ENCODE measurements at regions not wholly inside any gene's neighbourhood (a gene's known extent, or its start where the extent isn't known, plus 50 kb on each side); places are given as distances from the start of the nearest gene placed in this dataset.

DNA sequence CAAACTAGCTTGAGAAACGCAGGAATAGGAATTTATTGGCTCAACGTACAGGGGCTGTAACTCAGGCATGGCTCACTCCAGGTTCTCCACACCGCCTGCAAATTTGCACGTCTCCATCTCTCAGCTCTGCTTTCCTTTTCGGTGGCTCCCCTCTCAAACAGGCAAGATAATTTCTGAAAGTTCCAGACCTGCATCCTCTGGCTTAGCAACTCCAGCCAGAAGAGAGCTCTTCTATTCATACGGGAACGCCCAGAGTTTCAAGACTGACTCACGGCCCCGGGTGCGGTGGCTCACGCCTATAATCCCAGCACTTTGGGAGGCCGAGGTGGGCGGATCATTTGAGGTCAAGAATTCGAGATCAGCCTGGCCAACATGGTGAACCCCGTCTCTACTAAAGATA is 139.7 kb upstream of the BNIP2 start:
- Histone ChIP-seq H2BK15ac (ENCODE audit: low read depth, poor library complexity, severe bottlenecking) (no peak overlapping the region), H4K8ac (ENCODE audit: low read length) (no peak overlapping the region), H4K91ac (ENCODE audit: low read length) (no peak overlapping the region), H2BK12ac (ENCODE audit: low read length in 2 of 2) (no peak overlapping the region), H2BK5ac (ENCODE audit: low read depth, low read length, poor library complexity, severe bottlenecking) (no peak overlapping the region), H3K36me3 (ENCODE audit: control insufficient read depth in 1 of 2, insufficient read depth in 2 of 2, low read depth in 1 of 2, low read length in 2 of 2) (no peaks in the 10 kb centered on the region), H2BK120ac (ENCODE audit: low read depth, low read length) (no peak overlapping the region), H3K23ac (ENCODE audit: low read length in 2 of 2) (no peak overlapping the region), H3K9ac (ENCODE audit: low read length) (no peak overlapping the region), H3K4me2 (ENCODE audit: low read length, poor library complexity, severe bottlenecking) (no peak overlapping the region), H3K27me3 (ENCODE audit: control insufficient read depth in 1 of 2, insufficient read depth in 1 of 2, low read length in 2 of 2) (peaks cover 0 to 13% of the 10 kb centered on the region in 2 experiments), H3K4ac (ENCODE audit: low read depth in 1 of 2, low read length in 2 of 2) (no peak overlapping the region), H3K9me3 (ENCODE audit: control insufficient read depth, low read length) (peaks cover under 1% of the 10 kb centered on the region), H2AK5ac (ENCODE audit: low read length, severe bottlenecking) (no peak overlapping the region), H3K14ac (ENCODE audit: low read length in 2 of 2) (no peak overlapping the region), H3K27ac (ENCODE audit: low read length, poor library complexity, severe bottlenecking) (no peak overlapping the region), H3K79me1 (replicated peaks; ENCODE audit: low read length, poor library complexity, severe bottlenecking) (no peaks in the 10 kb centered on the region), H2AFZ (ENCODE audit: low read depth, low read length) (no peak overlapping the region), H3K18ac (ENCODE audit: low read depth in 1 of 2, low read length in 2 of 2) (no peak overlapping the region), H3K4me3 (ENCODE audit: insufficient read depth in 1 of 2, low read depth in 1 of 2, low read length in 2 of 2) (no peak overlapping the region), H3K4me1 (ENCODE audit: control insufficient read depth, insufficient read depth, low read depth, low read length) (no peaks in the 10 kb centered on the region)
- 84% methylated on average over 14 of the region's 15 CpGs for WGBS
- DNase-seq: no peak

DNA sequence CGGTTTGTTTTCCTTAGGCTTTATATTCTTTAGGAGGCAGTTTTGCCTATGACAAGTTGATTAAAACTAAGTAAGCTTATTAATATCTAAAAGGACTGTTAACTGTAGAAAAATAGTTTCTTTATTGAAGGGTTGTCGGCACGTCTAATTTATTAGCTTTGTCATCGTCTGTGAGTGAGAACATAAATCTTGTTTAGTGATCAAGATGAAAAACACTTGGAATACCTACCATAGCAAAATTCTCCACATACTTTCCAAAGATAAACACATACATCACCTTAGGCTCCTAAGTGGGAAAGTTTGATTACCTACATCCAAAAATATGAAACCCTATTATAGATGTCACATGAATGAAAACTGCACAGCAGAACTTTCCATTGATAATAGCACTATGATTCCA is 139.1 kb upstream of the BNIP2 start:
- no peak overlapping the region for H4K91ac ChIP-seq (ENCODE audit: low read length)
- H3K79me1 ChIP-seq (replicated peaks; ENCODE audit: low read length, poor library complexity, severe bottlenecking): no peaks in the 10 kb centered on the region
- H3K9ac ChIP-seq (ENCODE audit: low read length): no peak overlapping the region
- H4K8ac ChIP-seq (ENCODE audit: low read length): no peak overlapping the region
- H3K36me3 ChIP-seq (ENCODE audit: control insufficient read depth in 1 of 2, insufficient read depth in 2 of 2, low read depth in 1 of 2, low read length in 2 of 2): no peaks in the 10 kb centered on the region
- no peak overlapping the region for H3K4me2 ChIP-seq (ENCODE audit: low read length, poor library complexity, severe bottlenecking)
- no peak overlapping the region for H2AFZ ChIP-seq (ENCODE audit: low read depth, low read length)
- no peak overlapping the region for H2BK12ac ChIP-seq (ENCODE audit: low read length in 2 of 2)
- H3K14ac ChIP-seq (ENCODE audit: low read length in 2 of 2): no peak overlapping the region
- H2BK5ac ChIP-seq (ENCODE audit: low read depth, low read length, poor library complexity, severe bottlenecking): no peak overlapping the region
- H3K9me3 ChIP-seq (ENCODE audit: control insufficient read depth, low read length): peaks cover 4% of the 10 kb centered on the region
- no peaks in the 10 kb centered on the region for H3K4me1 ChIP-seq (ENCODE audit: control insufficient read depth, insufficient read depth, low read depth, low read length)
- no peak overlapping the region for H3K18ac ChIP-seq (ENCODE audit: low read depth in 1 of 2, low read length in 2 of 2)
- DNase-seq: no peak
- no peak overlapping the region for H3K27ac ChIP-seq (ENCODE audit: low read length, poor library complexity, severe bottlenecking)
- H2AK5ac ChIP-seq (ENCODE audit: low read length, severe bottlenecking): no peak overlapping the region
- no peak overlapping the region for H3K4me3 ChIP-seq (ENCODE audit: insufficient read depth in 1 of 2, low read depth in 1 of 2, low read length in 2 of 2)
- no peak overlapping the region for H2BK120ac ChIP-seq (ENCODE audit: low read depth, low read length)
- WGBS: 95% methylated on average over 3 of the region's 4 CpGs
- no peak overlapping the region for H2BK15ac ChIP-seq (ENCODE audit: low read depth, poor library complexity, severe bottlenecking)
- no peak overlapping the region for H3K23ac ChIP-seq (ENCODE audit: low read length in 2 of 2)
- H3K4ac ChIP-seq (ENCODE audit: low read depth in 1 of 2, low read length in 2 of 2): no peak overlapping the region
- H3K27me3 ChIP-seq (ENCODE audit: control insufficient read depth in 1 of 2, insufficient read depth in 1 of 2, low read length in 2 of 2): peaks cover 0 to 10% of the 10 kb centered on the region in 2 experiments

DNA sequence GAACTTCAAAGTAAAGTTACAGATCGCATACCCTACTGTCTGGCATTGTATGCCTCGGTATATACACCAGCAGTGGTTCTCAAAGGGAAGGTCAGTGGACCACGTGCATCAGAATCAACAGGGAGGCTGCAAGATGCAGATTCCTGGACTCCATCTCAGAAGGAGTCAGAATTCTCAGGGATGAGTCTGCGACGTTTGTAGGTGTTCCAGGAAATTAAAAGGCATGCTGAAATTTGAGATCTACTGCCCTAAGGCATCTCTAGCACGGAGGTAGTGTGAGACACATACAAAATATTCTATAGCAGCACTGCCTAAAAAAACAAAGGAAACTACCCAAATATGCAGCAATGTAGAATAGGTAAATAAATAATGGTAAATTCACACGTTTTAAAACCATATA is 136.8 kb upstream of the BNIP2 start:
- Histone ChIP-seq H2BK15ac (ENCODE audit: low read depth, poor library complexity, severe bottlenecking) (no peak overlapping the region), H2BK120ac (ENCODE audit: low read depth, low read length) (no peak overlapping the region), H3K27ac (ENCODE audit: low read length, poor library complexity, severe bottlenecking) (no peak overlapping the region), H3K4me2 (ENCODE audit: low read length, poor library complexity, severe bottlenecking) (no peak overlapping the region), H2AFZ (ENCODE audit: low read depth, low read length) (no peak overlapping the region), H4K8ac (ENCODE audit: low read length) (no peak overlapping the region), H3K36me3 (ENCODE audit: control insufficient read depth in 1 of 2, insufficient read depth in 2 of 2, low read depth in 1 of 2, low read length in 2 of 2) (no peaks in the 10 kb centered on the region), H3K9ac (ENCODE audit: low read length) (no peak overlapping the region), H3K27me3 (ENCODE audit: control insufficient read depth in 1 of 2, insufficient read depth in 1 of 2, low read length in 2 of 2) (peaks cover 0 to 8% of the 10 kb centered on the region in 2 experiments), H3K4me3 (ENCODE audit: insufficient read depth in 1 of 2, low read depth in 1 of 2, low read length in 2 of 2) (no peak overlapping the region), H4K91ac (ENCODE audit: low read length) (no peak overlapping the region), H3K79me1 (replicated peaks; ENCODE audit: low read length, poor library complexity, severe bottlenecking) (no peaks in the 10 kb centered on the region), H3K18ac (ENCODE audit: low read depth in 1 of 2, low read length in 2 of 2) (no peak overlapping the region), H3K14ac (ENCODE audit: low read length in 2 of 2) (no peak overlapping the region), H3K9me3 (ENCODE audit: control insufficient read depth, low read length) (peaks cover 4% of the 10 kb centered on the region), H2BK12ac (ENCODE audit: low read length in 2 of 2) (no peak overlapping the region), H3K4me1 (ENCODE audit: control insufficient read depth, insufficient read depth, low read depth, low read length) (no peaks in the 10 kb centered on the region), H2AK5ac (ENCODE audit: low read length, severe bottlenecking) (no peak overlapping the region), H3K4ac (ENCODE audit: low read depth in 1 of 2, low read length in 2 of 2) (no peak overlapping the region), H2BK5ac (ENCODE audit: low read depth, low read length, poor library complexity, severe bottlenecking) (no peak overlapping the region), H3K23ac (ENCODE audit: low read length in 2 of 2) (no peak overlapping the region)
- 76% methylated on average over 3 of the region's 7 CpGs for WGBS
- no peak for DNase-seq

DNA sequence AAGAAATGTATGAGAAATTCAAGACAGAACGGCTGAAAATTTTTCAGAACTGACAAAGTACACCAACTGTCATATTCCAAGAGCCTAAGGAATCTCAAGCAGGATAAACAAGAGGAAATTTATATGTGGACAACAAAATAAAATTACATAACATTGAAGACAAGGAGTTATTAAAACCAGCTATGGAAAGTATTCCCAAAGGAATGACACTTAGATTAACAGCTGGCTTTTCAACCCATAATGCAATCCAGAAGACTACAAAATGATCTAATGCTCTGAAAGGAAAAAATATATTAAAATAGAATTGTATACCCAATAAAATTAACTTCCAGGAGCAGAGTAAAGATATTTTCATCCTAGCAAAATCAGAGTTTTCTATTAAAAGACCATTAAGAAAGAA is 132.2 kb upstream of the BNIP2 start:
- H3K4ac ChIP-seq (ENCODE audit: low read depth in 1 of 2, low read length in 2 of 2): no peak overlapping the region
- no peak overlapping the region for H2BK5ac ChIP-seq (ENCODE audit: low read depth, low read length, poor library complexity, severe bottlenecking)
- H4K8ac ChIP-seq (ENCODE audit: low read length): no peak overlapping the region
- H2AFZ ChIP-seq (ENCODE audit: low read depth, low read length): no peak overlapping the region
- H3K27me3 ChIP-seq (ENCODE audit: control insufficient read depth in 1 of 2, insufficient read depth in 1 of 2, low read length in 2 of 2): peaks cover 3 to 25% of the 10 kb centered on the region in 2 experiments
- H3K79me1 ChIP-seq (replicated peaks; ENCODE audit: low read length, poor library complexity, severe bottlenecking): no peaks in the 10 kb centered on the region
- peaks cover 4% of the 10 kb centered on the region for H3K9me3 ChIP-seq (ENCODE audit: control insufficient read depth, low read length)
- no peak overlapping the region for H3K9ac ChIP-seq (ENCODE audit: low read length)
- no peak overlapping the region for H3K18ac ChIP-seq (ENCODE audit: low read depth in 1 of 2, low read length in 2 of 2)
- no peak overlapping the region for H2BK120ac ChIP-seq (ENCODE audit: low read depth, low read length)
- WGBS: no CpG with 5 or more reads among the region's 1 CpG
- no peak overlapping the region for H3K27ac ChIP-seq (ENCODE audit: low read length, poor library complexity, severe bottlenecking)
- H3K4me2 ChIP-seq (ENCODE audit: low read length, poor library complexity, severe bottlenecking): no peak overlapping the region
- H3K4me1 ChIP-seq (ENCODE audit: control insufficient read depth, insufficient read depth, low read depth, low read length): no peaks in the 10 kb centered on the region
- H3K14ac ChIP-seq (ENCODE audit: low read length in 2 of 2): no peak overlapping the region
- no peak overlapping the region for H3K4me3 ChIP-seq (ENCODE audit: insufficient read depth in 1 of 2, low read depth in 1 of 2, low read length in 2 of 2)
- H4K91ac ChIP-seq (ENCODE audit: low read length): no peak overlapping the region
- no peak overlapping the region for H2AK5ac ChIP-seq (ENCODE audit: low read length, severe bottlenecking)
- H3K23ac ChIP-seq (ENCODE audit: low read length in 2 of 2): no peak overlapping the region
- H3K36me3 ChIP-seq (ENCODE audit: control insufficient read depth in 1 of 2, insufficient read depth in 2 of 2, low read depth in 1 of 2, low read length in 2 of 2): no peaks in the 10 kb centered on the region
- DNase-seq: no peak
- H2BK12ac ChIP-seq (ENCODE audit: low read length in 2 of 2): no peak overlapping the region
- no peak overlapping the region for H2BK15ac ChIP-seq (ENCODE audit: low read depth, poor library complexity, severe bottlenecking)
